Chondrocyte (in vitro differentiated cells): ENCODE measurements at regions not wholly inside any gene's neighbourhood (a gene's known extent, or its start where the extent isn't known, plus 50 kb on each side); places are given as distances from the start of the nearest gene placed in this dataset.

Experiments
- DNase-seq: peaks from one replicate; pipeline ENCODE4 v3.0.0; 2021; ENCODE audit warnings: mixed read lengths, low spot score
- H3K27ac Mint-ChIP-seq: one replicate; pipeline ENCODE4 v1.8.0; 2021; ENCODE audit warnings: mild to moderate bottlenecking, moderate library complexity, mixed read lengths; ENCODE audit not compliant: unreplicated experiment
- H3K27me3 Mint-ChIP-seq: 2 replicates; pipeline ENCODE4 v1.8.0; 2021; ENCODE audit warnings: low read depth, mixed read lengths
- H3K36me3 Mint-ChIP-seq: 2 replicates; pipeline ENCODE4 v1.8.0; 2021; ENCODE audit warnings: low read depth, mixed read lengths
- H3K4me1 Mint-ChIP-seq: 2 replicates; pipeline ENCODE4 v1.8.0; 2021; ENCODE audit warnings: low read depth, mild to moderate bottlenecking, mixed read lengths
- H3K4me3 Mint-ChIP-seq: one replicate; pipeline ENCODE4 v1.8.0; 2021; ENCODE audit warnings: mild to moderate bottlenecking, moderate library complexity, mixed read lengths; ENCODE audit not compliant: unreplicated experiment
- H3K9me3 Mint-ChIP-seq: 2 replicates; pipeline ENCODE4 v1.8.0; 2021; ENCODE audit warnings: low read depth, mixed read lengths
- CTCF ChIP-seq: fragments of 200-600 bp; sonication (generic); IDR thresholded peaks from 2 replicates; pipeline ENCODE4 v1.5.0; 2021; ENCODE audit warnings: antibody characterized with exemption, mild to moderate bottlenecking, moderate library complexity

GRCh38 chr10:130745821-130746220, 565.7 kb downstream of the TCERG1L start:
- Mint-ChIP-seq H3K9me3 (peaks cover 25% of the 10 kb centered on the region), H3K4me3 (no peak overlapping the region), H3K36me3 (no peaks in the 10 kb centered on the region), H3K4me1 (no peaks in the 10 kb centered on the region), H3K27me3 (no peaks in the 10 kb centered on the region), H3K27ac (no peak overlapping the region)
- peak; percentile 50 for DNase-seq
- TF ChIP-seq CTCF: no peak

GRCh38 chr10:130746311-130746710, 565.2 kb downstream of the TCERG1L start:
- no peaks in the 10 kb centered on the region for H3K4me1 Mint-ChIP-seq
- peak; percentile 40 for DNase-seq
- TF ChIP-seq CTCF: no peak
- no peaks in the 10 kb centered on the region for H3K27me3 Mint-ChIP-seq
- no peak overlapping the region for H3K4me3 Mint-ChIP-seq
- no peak overlapping the region for H3K27ac Mint-ChIP-seq
- H3K9me3 Mint-ChIP-seq: peaks cover 26% of the 10 kb centered on the region
- no peaks in the 10 kb centered on the region for H3K36me3 Mint-ChIP-seq

GRCh38 chr10:130747356-130747755, 564.2 kb downstream of the TCERG1L start:
- no peak overlapping the region for H3K4me3 Mint-ChIP-seq
- peak; percentile 17 for DNase-seq
- H3K36me3 Mint-ChIP-seq: no peaks in the 10 kb centered on the region
- peaks cover 28% of the 10 kb centered on the region for H3K9me3 Mint-ChIP-seq
- no peaks in the 10 kb centered on the region for H3K27me3 Mint-ChIP-seq
- no peak for TF ChIP-seq CTCF
- no peak overlapping the region for H3K27ac Mint-ChIP-seq
- H3K4me1 Mint-ChIP-seq: no peaks in the 10 kb centered on the region

GRCh38 chr10:130747946-130748345, 563.6 kb downstream of the TCERG1L start:
- Mint-ChIP-seq H3K27me3 (no peaks in the 10 kb centered on the region), H3K4me1 (no peaks in the 10 kb centered on the region), H3K27ac (no peak overlapping the region), H3K9me3 (peaks cover 28% of the 10 kb centered on the region), H3K36me3 (no peaks in the 10 kb centered on the region), H3K4me3 (no peak overlapping the region)
- TF ChIP-seq CTCF: no peak
- DNase-seq: peak; percentile 34

- Mint-ChIP-seq H3K36me3 (no peaks in the 10 kb centered on the region), H3K27ac (no peak overlapping the region), H3K27me3 (no peaks in the 10 kb centered on the region), H3K4me1 (no peaks in the 10 kb centered on the region), H3K4me3 (no peak overlapping the region), H3K9me3 (peaks cover 32% of the 10 kb centered on the region)
- peak; percentile 51 for DNase-seq
- TF ChIP-seq CTCF: no peak
These were observed 563.0 kb downstream of the TCERG1L start for GRCh38 chr10:130748409-130749057.
